ENCODE measurements at regions not wholly inside any gene's neighbourhood (a gene's known extent, or its start where the extent isn't known, plus 50 kb on each side); places are given as distances from the start of the nearest gene placed in this dataset.
"Not testable (repeated sequence)": the region's sequence is repeated elsewhere in the genome, so short reads cannot be mapped to it uniquely, and the experiment has no call there.

DNA sequence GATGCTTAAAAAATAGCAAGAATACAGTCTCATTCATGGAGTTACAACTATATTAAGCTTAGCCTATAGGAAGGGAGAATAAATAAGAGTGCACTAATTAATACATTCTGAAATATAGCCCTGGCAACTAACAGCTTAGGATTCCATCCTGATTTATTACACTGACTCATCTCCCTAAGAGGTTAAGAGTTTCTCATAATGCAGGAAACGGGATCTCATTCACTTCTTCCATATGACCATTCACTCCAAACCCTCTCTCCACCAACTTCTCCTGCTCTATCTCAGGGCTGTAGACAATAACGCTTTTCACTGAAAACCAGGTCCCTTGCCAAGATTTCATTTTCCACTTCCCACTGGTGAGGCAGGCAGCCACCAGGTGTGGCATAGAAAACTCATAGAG, 168.5 kb upstream of the PLD5 start:
- no peak overlapping the region for H3K4me3 Mint-ChIP-seq
- peaks cover 3% of the 10 kb centered on the region for H3K9me3 Mint-ChIP-seq
- TF ChIP-seq, protein P1, sequence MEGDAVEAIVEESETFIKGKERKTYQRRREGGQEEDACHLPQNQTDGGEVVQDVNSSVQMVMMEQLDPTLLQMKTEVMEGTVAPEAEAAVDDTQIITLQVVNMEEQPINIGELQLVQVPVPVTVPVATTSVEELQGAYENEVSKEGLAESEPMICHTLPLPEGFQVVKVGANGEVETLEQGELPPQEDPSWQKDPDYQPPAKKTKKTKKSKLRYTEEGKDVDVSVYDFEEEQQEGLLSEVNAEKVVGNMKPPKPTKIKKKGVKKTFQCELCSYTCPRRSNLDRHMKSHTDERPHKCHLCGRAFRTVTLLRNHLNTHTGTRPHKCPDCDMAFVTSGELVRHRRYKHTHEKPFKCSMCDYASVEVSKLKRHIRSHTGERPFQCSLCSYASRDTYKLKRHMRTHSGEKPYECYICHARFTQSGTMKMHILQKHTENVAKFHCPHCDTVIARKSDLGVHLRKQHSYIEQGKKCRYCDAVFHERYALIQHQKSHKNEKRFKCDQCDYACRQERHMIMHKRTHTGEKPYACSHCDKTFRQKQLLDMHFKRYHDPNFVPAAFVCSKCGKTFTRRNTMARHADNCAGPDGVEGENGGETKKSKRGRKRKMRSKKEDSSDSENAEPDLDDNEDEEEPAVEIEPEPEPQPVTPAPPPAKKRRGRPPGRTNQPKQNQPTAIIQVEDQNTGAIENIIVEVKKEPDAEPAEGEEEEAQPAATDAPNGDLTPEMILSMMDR (IDR thresholded peaks at IDR 0.05; ENCODE audit: unreplicated experiment in 3 of 3) = no peak
- peaks cover 11% of the 10 kb centered on the region for H3K4me1 Mint-ChIP-seq
- H3K36me3 Mint-ChIP-seq (ENCODE audit: low read depth) = no peaks in the 10 kb centered on the region
- H3K27me3 Mint-ChIP-seq (ENCODE audit: low read depth) = no peaks in the 10 kb centered on the region
- no peak overlapping the region for H3K27ac Mint-ChIP-seq

DNA sequence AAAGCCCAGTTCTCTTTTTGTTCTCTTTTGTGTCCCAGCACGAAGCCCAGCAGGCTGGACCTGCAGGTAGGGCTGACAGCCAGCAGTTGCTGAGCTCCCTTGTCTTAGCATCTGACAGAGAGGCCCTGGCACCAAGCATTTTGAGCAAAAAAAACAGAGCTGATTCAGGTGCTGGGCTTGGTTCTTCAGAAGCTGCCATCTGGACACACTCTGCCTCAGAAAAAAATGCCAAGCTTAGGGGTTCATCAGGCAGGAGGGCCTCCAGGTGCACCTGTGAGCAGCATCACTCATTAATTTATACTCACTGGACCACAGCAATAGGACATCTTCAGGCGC, 167.1 kb upstream of the PLD5 start:
- H3K27ac Mint-ChIP-seq = peak overlapping the region in 2 of 3 experiments; percentile 50 to 66
- H3K27me3 Mint-ChIP-seq (ENCODE audit: low read depth) = no peaks in the 10 kb centered on the region
- TF ChIP-seq, protein P1 (IDR thresholded peaks at IDR 0.05; ENCODE audit: unreplicated experiment in 3 of 3) = no peak
- H3K9me3 Mint-ChIP-seq = peaks cover 2% of the 10 kb centered on the region
- no peaks in the 10 kb centered on the region for H3K36me3 Mint-ChIP-seq (ENCODE audit: low read depth)
- no peak overlapping the region for H3K4me3 Mint-ChIP-seq
- H3K4me1 Mint-ChIP-seq = peaks cover 11% of the 10 kb centered on the region

DNA sequence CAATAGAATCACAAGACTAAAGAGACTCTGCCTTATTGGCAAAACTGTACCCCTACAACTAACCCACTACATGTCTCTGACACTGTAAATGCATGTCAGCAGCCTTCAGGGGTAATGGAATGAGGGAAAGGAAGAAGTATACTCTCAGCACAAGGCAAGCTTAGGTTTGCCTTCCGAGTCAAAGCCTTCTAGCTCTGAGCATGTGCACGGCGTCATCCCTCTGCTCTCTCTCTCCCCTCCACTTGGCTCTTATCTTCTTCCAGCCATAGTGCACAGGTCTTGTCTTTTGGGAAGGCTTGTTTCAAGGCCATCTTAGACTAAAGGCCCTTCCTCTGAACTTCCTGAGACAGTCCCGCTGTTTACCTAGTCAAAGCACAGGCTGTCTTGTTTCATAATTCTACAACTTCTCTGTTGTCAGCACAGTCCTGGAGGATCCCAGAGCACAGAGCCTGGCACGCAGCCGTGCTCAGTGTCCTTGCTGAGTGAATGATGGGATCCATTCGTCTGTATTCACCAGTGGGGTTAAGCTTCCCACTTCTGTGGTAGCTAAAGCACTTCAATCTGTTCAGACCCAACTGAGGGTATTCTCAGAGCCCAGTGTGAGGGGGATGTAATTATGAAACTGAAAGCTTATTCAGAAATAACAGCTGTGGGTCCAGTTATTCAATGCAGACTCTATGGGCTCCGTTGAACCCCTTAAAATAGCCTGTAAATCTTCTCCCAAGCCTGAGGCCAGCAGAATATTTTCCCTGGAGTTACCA, 166.5 kb upstream of the PLD5 start:
- TF ChIP-seq, protein P1 (IDR thresholded peaks at IDR 0.05; ENCODE audit: unreplicated experiment in 3 of 3) = no peak
- no peak overlapping the region for H3K4me3 Mint-ChIP-seq
- H3K27ac Mint-ChIP-seq = peak overlapping the region; percentile 50 to 90 (median 66)
- peaks cover 2% of the 10 kb centered on the region for H3K9me3 Mint-ChIP-seq
- no peaks in the 10 kb centered on the region for H3K36me3 Mint-ChIP-seq (ENCODE audit: low read depth)
- H3K4me1 Mint-ChIP-seq = peaks cover 11% of the 10 kb centered on the region
- no peaks in the 10 kb centered on the region for H3K27me3 Mint-ChIP-seq (ENCODE audit: low read depth)

DNA sequence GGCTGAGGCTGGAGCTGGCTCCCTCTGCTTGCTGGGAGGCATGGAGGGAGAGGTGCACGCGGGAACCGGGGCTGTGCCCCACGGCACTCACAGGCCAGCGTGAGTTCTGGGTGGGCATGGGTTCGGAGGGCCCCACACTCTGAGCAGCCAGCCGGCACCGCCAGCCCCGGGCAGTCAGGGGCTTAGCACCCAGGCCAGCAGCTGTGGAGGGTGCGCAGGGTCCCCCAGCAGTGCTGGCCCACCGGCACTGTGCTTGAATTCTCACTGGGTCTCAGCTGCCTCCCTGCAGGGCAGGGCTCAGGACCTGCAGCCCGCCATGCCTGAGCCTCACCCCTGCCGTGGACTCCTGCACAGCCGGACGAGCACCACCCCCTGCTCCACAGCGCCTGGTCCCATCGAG, 164.9 kb upstream of the PLD5 start:
- H3K27me3 Mint-ChIP-seq (ENCODE audit: low read depth) = no peaks in the 10 kb centered on the region
- peaks cover 11% of the 10 kb centered on the region for H3K4me1 Mint-ChIP-seq
- no peaks in the 10 kb centered on the region for H3K36me3 Mint-ChIP-seq (ENCODE audit: low read depth)
- TF ChIP-seq, protein P1 (IDR thresholded peaks at IDR 0.05; ENCODE audit: unreplicated experiment in 3 of 3) = no peak
- peaks cover 4% of the 10 kb centered on the region for H3K9me3 Mint-ChIP-seq
- no peak overlapping the region for H3K27ac Mint-ChIP-seq
- H3K4me3 Mint-ChIP-seq = no peak overlapping the region

DNA sequence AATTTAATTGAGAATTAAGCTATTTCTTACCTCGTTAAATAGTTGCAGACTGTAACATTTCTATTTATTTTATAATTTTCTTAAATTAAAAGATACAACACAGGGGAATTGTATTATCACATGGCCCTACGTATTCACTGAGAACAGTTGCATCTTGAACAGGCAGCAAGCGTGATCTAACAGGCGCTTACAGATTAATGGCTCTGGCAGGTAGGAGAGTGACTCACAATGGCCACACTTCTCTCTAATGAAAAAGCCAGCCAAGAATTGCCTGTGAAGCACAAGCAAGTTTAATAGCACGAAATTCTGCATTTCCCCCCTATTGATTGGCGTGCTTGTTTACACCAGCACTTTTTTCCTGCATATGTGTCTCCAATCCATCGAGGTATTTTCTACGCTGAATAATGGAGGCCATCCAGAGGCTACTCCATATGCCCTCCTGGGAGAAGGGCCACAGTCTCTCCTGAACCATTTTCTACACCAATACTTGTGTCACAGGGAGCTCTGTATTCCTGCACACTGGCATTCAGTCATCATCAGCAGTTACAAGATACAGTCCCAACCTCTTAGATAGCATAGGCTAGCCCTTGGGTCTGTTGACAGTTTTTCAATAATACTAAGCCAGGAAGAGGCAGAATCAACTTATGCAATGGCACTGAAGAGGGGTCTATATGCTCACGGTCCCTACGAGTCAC, 150.6 kb upstream of the PLD5 start:
- TF ChIP-seq, protein P1 (IDR thresholded peaks at IDR 0.05; ENCODE audit: unreplicated experiment in 3 of 3) = no peak
- H3K36me3 Mint-ChIP-seq (ENCODE audit: low read depth) = no peaks in the 10 kb centered on the region
- no peaks in the 10 kb centered on the region for H3K27me3 Mint-ChIP-seq (ENCODE audit: low read depth)
- H3K4me1 Mint-ChIP-seq = peaks cover 6% of the 10 kb centered on the region
- no peaks in the 10 kb centered on the region for H3K9me3 Mint-ChIP-seq
- no peak overlapping the region for H3K4me3 Mint-ChIP-seq
- no peak overlapping the region for H3K27ac Mint-ChIP-seq

DNA sequence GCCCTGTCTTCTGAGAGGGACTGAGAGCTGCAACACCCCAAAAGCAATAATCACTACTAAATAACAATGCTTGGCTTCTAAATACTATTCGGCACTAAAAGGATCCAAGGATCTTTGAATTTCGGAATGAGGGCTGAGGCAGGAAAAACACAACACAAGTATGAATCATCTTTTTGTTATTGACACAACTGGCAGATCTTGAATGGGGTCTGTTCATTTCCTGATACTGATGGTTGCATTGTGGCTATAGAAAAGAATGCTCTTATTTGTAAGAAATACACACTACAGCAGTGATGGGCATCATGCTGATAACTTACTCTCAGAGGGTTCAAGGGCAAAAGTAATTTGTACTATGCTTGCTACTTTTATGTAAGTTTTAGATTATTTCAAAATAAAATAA, 149.2 kb upstream of the PLD5 start:
- H3K4me3 Mint-ChIP-seq = no peak overlapping the region

DNA sequence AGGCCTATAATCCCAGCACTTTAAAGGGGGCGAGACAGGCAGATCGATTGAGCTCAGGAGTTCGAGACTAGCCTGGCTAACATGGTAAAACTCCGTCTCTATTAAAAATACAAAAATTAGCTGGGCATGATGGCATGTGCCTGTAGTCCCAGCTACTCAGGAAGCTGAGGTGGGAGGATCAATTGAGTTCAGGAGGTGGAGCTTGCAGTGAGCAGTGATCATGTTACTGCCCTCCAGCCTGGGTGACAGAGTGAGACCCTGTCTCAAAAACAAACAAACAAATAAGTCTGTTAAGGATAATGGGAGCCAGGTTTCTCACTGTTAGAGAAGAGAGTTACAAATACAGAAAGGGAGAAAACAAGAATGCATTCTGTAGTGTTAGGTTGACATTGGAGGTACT, 148.7 kb upstream of the PLD5 start:
- H3K4me3 Mint-ChIP-seq; H3K36me3 Mint-ChIP-seq (ENCODE audit: low read depth); H3K27ac Mint-ChIP-seq; H3K9me3 Mint-ChIP-seq; H3K27me3 Mint-ChIP-seq (ENCODE audit: low read depth): not testable (repeated sequence)
- peaks cover 17% of the 10 kb centered on the region for H3K4me1 Mint-ChIP-seq

More for the DNA sequence above, 149.2 kb upstream of the PLD5 start:
- Mint-ChIP-seq H3K27ac (no peak overlapping the region), H3K4me1 (peaks cover 17% of the 10 kb centered on the region), H3K27me3 (ENCODE audit: low read depth) (no peaks in the 10 kb centered on the region), H3K36me3 (ENCODE audit: low read depth) (no peaks in the 10 kb centered on the region), H3K9me3 (no peaks in the 10 kb centered on the region)
- TF ChIP-seq, protein P1 (IDR thresholded peaks at IDR 0.05; ENCODE audit: unreplicated experiment in 3 of 3) = no peak

Data from nephron (organoid).